Hepatocyte (in vitro differentiated cells): ENCODE measurements at regions not wholly inside any gene's neighbourhood (a gene's known extent, or its start where the extent isn't known, plus 50 kb on each side); places are given as distances from the start of the nearest gene placed in this dataset.

Experiments
- CTCF ChIP-seq: fragments of 200-600 bp; sonication (generic); IDR thresholded peaks from 2 replicates; pipeline ENCODE4 v1.5.1; 2016; ENCODE audit warnings: antibody characterized with exemption, mild to moderate bottlenecking; ENCODE audit not compliant: poor library complexity
- EZH2 ChIP-seq: fragments of 200-600 bp; sonication (generic); IDR thresholded peaks from 2 replicates; pipeline ENCODE4 v1.6.1; 2016; ENCODE audit warnings: antibody characterized with exemption, mild to moderate bottlenecking, borderline replicate concordance

- TF ChIP-seq EZH2 (no peak), CTCF (no peak)
Measured at GRCh38 chr7:46058086-46058823, 137.2 kb upstream of the IGFBP3 start.
